ENCODE measurements at regions not wholly inside any gene's neighbourhood (a gene's known extent, or its start where the extent isn't known, plus 50 kb on each side); places are given as distances from the start of the nearest gene placed in this dataset.

DNA sequence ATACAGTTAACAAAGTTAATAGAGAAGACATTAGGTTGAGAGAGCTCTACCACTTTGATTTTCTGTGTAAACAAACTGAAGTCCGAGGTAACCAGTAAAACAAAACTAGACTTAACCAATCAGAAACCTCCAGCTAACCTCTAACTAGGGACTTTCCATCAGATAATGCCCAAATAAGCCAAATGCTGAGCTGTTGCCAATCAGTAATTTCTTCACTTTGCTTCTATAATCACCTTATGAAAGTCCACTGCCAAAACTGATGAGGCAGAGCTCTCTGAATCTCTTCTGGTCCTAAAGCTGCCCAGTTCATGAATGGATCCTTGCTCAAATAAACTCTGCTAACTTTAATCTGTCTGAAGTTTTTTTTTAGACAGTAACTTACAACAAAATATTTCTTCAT lies 448.0 kb upstream of the NECTIN3 start:
- TF ChIP-seq, protein P1, sequence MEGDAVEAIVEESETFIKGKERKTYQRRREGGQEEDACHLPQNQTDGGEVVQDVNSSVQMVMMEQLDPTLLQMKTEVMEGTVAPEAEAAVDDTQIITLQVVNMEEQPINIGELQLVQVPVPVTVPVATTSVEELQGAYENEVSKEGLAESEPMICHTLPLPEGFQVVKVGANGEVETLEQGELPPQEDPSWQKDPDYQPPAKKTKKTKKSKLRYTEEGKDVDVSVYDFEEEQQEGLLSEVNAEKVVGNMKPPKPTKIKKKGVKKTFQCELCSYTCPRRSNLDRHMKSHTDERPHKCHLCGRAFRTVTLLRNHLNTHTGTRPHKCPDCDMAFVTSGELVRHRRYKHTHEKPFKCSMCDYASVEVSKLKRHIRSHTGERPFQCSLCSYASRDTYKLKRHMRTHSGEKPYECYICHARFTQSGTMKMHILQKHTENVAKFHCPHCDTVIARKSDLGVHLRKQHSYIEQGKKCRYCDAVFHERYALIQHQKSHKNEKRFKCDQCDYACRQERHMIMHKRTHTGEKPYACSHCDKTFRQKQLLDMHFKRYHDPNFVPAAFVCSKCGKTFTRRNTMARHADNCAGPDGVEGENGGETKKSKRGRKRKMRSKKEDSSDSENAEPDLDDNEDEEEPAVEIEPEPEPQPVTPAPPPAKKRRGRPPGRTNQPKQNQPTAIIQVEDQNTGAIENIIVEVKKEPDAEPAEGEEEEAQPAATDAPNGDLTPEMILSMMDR (conservative IDR thresholded peaks at IDR 0.05; ENCODE audit: low read length), result no peak
- no peak for TF ChIP-seq EZH2phosphoT487 (IDR thresholded peaks at IDR 0.05; ENCODE audit: borderline replicate concordance, low read depth, low read length)
